Chondrocyte (in vitro differentiated cells): ENCODE measurements at regions not wholly inside any gene's neighbourhood (a gene's known extent, or its start where the extent isn't known, plus 50 kb on each side); places are given as distances from the start of the nearest gene placed in this dataset.

Source experiments
- DNase-seq: peaks from one replicate; pipeline ENCODE4 v3.0.0; 2021; ENCODE audit warnings: mixed read lengths, low spot score
- H3K27ac Mint-ChIP-seq: one replicate; pipeline ENCODE4 v1.8.0; 2021; ENCODE audit warnings: mild to moderate bottlenecking, moderate library complexity, mixed read lengths; ENCODE audit not compliant: unreplicated experiment
- H3K27me3 Mint-ChIP-seq: 2 replicates; pipeline ENCODE4 v1.8.0; 2021; ENCODE audit warnings: low read depth, mixed read lengths
- H3K36me3 Mint-ChIP-seq: 2 replicates; pipeline ENCODE4 v1.8.0; 2021; ENCODE audit warnings: low read depth, mixed read lengths
- H3K4me1 Mint-ChIP-seq: 2 replicates; pipeline ENCODE4 v1.8.0; 2021; ENCODE audit warnings: low read depth, mild to moderate bottlenecking, mixed read lengths
- H3K4me3 Mint-ChIP-seq: one replicate; pipeline ENCODE4 v1.8.0; 2021; ENCODE audit warnings: mild to moderate bottlenecking, moderate library complexity, mixed read lengths; ENCODE audit not compliant: unreplicated experiment
- H3K9me3 Mint-ChIP-seq: 2 replicates; pipeline ENCODE4 v1.8.0; 2021; ENCODE audit warnings: low read depth, mixed read lengths
- TF ChIP-seq, protein P1 (sequence below): fragments of 200-600 bp; sonication (generic); IDR thresholded peaks from 2 replicates; pipeline ENCODE4 v1.5.0; 2021; ENCODE audit warnings: antibody characterized with exemption, mild to moderate bottlenecking, moderate library complexity

DNA sequence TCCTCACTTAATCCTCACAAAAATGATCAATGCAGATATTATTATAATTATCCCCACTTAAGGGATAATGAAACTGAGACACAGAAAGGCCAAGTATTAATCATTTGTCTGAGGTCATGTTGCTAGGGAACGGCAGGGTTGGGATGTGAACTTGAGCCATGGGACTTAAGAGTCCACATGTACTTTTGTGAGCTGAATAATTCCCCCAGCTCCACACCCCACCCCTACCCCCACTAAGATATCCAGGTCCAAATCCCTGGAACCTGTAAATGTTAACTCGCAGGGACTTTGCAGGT, 290.5 kb upstream of the GADL1 start:
- DNase-seq: no peak

DNA sequence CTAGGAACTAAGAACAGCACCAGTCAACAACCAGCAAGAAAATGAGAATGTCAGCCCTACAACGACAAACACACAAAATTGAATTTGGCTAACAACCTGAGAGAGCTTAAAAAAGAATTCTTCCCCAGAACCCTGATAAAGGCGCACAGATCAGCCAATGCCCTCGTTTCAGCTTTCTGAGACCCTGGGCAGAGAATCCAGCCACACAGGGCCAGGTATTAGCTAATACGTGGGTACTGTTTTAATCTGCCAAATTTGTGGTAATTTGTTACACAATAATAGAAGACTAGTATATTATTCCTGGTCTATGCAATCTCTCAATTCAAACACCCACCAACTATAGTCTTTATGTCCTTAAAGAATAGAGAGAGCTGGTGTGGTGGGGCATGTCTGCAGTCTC, 291.6 kb upstream of the GADL1 start:
- H3K9me3 Mint-ChIP-seq: no peaks in the 10 kb centered on the region
- H3K27ac Mint-ChIP-seq: no peak overlapping the region
- TF ChIP-seq, protein P1, sequence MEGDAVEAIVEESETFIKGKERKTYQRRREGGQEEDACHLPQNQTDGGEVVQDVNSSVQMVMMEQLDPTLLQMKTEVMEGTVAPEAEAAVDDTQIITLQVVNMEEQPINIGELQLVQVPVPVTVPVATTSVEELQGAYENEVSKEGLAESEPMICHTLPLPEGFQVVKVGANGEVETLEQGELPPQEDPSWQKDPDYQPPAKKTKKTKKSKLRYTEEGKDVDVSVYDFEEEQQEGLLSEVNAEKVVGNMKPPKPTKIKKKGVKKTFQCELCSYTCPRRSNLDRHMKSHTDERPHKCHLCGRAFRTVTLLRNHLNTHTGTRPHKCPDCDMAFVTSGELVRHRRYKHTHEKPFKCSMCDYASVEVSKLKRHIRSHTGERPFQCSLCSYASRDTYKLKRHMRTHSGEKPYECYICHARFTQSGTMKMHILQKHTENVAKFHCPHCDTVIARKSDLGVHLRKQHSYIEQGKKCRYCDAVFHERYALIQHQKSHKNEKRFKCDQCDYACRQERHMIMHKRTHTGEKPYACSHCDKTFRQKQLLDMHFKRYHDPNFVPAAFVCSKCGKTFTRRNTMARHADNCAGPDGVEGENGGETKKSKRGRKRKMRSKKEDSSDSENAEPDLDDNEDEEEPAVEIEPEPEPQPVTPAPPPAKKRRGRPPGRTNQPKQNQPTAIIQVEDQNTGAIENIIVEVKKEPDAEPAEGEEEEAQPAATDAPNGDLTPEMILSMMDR: no peak
- H3K4me1 Mint-ChIP-seq: peaks cover 22% of the 10 kb centered on the region
- H3K36me3 Mint-ChIP-seq: no peaks in the 10 kb centered on the region
- no peak overlapping the region for H3K4me3 Mint-ChIP-seq
- no peak for DNase-seq
- no peaks in the 10 kb centered on the region for H3K27me3 Mint-ChIP-seq

More for the DNA sequence above, 290.5 kb upstream of the GADL1 start:
- H3K27me3 Mint-ChIP-seq: no peaks in the 10 kb centered on the region
- no peak overlapping the region for H3K4me3 Mint-ChIP-seq
- H3K36me3 Mint-ChIP-seq: no peaks in the 10 kb centered on the region
- no peak overlapping the region for H3K27ac Mint-ChIP-seq
- peaks cover 4% of the 10 kb centered on the region for H3K9me3 Mint-ChIP-seq
- TF ChIP-seq, protein P1: no peak
- peaks cover 22% of the 10 kb centered on the region for H3K4me1 Mint-ChIP-seq

GRCh38 chr3:31187380-31187779, 292.9 kb upstream of the GADL1 start:
- H3K4me1 Mint-ChIP-seq: peaks cover 22% of the 10 kb centered on the region
- DNase-seq: no peak
- no peak overlapping the region for H3K27ac Mint-ChIP-seq
- no peak overlapping the region for H3K4me3 Mint-ChIP-seq
- no peaks in the 10 kb centered on the region for H3K9me3 Mint-ChIP-seq
- TF ChIP-seq, protein P1: no peak
- H3K27me3 Mint-ChIP-seq: no peaks in the 10 kb centered on the region
- peaks cover 1% of the 10 kb centered on the region for H3K36me3 Mint-ChIP-seq

GRCh38 chr3:31188112-31188511, 293.7 kb upstream of the GADL1 start:
- no peak for DNase-seq
- H3K36me3 Mint-ChIP-seq: peaks cover 1% of the 10 kb centered on the region
- no peak overlapping the region for H3K27ac Mint-ChIP-seq
- H3K4me3 Mint-ChIP-seq: no peak overlapping the region
- peaks cover 1% of the 10 kb centered on the region for H3K9me3 Mint-ChIP-seq
- no peaks in the 10 kb centered on the region for H3K27me3 Mint-ChIP-seq
- peaks cover 22% of the 10 kb centered on the region for H3K4me1 Mint-ChIP-seq
- TF ChIP-seq, protein P1: no peak

DNA sequence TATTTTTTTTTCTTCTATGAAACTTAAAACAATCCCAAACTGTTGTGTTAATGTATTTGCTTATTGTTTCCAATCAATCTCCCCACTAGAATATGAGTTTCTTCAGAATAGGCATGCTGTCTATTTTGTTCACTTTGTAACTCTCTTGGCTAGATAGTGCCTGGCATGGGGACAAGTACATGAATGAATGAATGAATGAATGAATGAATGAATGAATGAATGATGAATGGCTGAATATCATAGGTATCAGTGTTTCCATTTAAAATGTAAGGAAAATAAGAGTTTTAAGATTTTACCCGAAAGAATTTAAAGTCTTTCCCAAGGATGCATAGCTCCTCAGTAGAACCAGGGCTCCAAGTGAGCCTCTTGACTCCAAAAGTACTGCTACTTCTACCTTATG, 294.9 kb upstream of the GADL1 start:
- Mint-ChIP-seq H3K4me3 (no peak overlapping the region), H3K27me3 (no peaks in the 10 kb centered on the region), H3K27ac (no peak overlapping the region), H3K9me3 (peaks cover 5% of the 10 kb centered on the region), H3K36me3 (peaks cover 1% of the 10 kb centered on the region), H3K4me1 (peaks cover 23% of the 10 kb centered on the region)
- TF ChIP-seq, protein P1: no peak
- DNase-seq: no peak
